Lung (tissue), 11 donors: ENCODE measurements at regions not wholly inside any gene's neighbourhood (a gene's known extent, or its start where the extent isn't known, plus 50 kb on each side); places are given as distances from the start of the nearest gene placed in this dataset.
A peak's percentile ranks its signal among the peaks of the same experiment; 100 is the strongest.

Experiments used
- ATAC-seq: fragments of 200-7000 bp; cut with Tn5 transposase; one replicate; pipeline ENCODE4 v1.9.1; 2020; ENCODE audit warnings: moderate number of reproducible peaks; ENCODE audit not compliant: insufficient read depth, low FRiP score
- DNase-seq, 3 donors: peaks; one replicate each; pipeline ENCODE4 v3.0.0-alpha.2; 2013 to 2017
- H3K27ac ChIP-seq, 2 donors: one replicate each; pipeline ENCODE4 v1.5.1; 2013; ENCODE audit warnings: mild to moderate bottlenecking in 2 of 2, moderate library complexity in 2 of 2, control low read depth in 1 of 2, inconsistent platforms in 1 of 2, low read depth in 1 of 2, low read length in 1 of 2
- H3K27me3 ChIP-seq, 3 donors: one replicate each; pipeline ENCODE4 v1.5.1; 2013; ENCODE audit warnings: low read length in 2 of 3; ENCODE audit not compliant: control insufficient read depth in 3 of 3, insufficient read depth in 3 of 3
- H3K36me3 ChIP-seq, 4 donors: one replicate each; pipeline ENCODE4 v1.5.1; 2013; ENCODE audit warnings: low read length in 4 of 4, mild to moderate bottlenecking in 1 of 4, moderate library complexity in 1 of 4; ENCODE audit not compliant: control insufficient read depth in 4 of 4, insufficient read depth in 4 of 4
- H3K4me1 ChIP-seq, 5 donors: one replicate each; pipeline ENCODE4 v1.5.1; 2013; ENCODE audit warnings: low read length in 5 of 5, mild to moderate bottlenecking in 2 of 5, moderate library complexity in 1 of 5; ENCODE audit not compliant: control insufficient read depth in 5 of 5, insufficient read depth in 5 of 5
- H3K4me3 ChIP-seq: one replicate; pipeline ENCODE4 v1.5.1; 2013; ENCODE audit warnings: mild to moderate bottlenecking, control low read depth, moderate library complexity
- H3K9ac ChIP-seq, 2 donors: one replicate each; pipeline ENCODE4 v1.5.1; 2013; ENCODE audit warnings: low read length in 2 of 2, control low read depth in 1 of 2; ENCODE audit not compliant: insufficient read depth in 1 of 2
- H3K9me3 ChIP-seq, 4 donors: one replicate each; pipeline ENCODE4 v1.5.1; 2013; ENCODE audit warnings: low read length in 3 of 4, mild to moderate bottlenecking in 1 of 4, moderate library complexity in 1 of 4; ENCODE audit not compliant: control insufficient read depth in 4 of 4, insufficient read depth in 3 of 4
- WGBS, 2 donors: extraction: QIAGEN DNeasy Blood & Tissue Kit; methylation state at CpG; one replicate each; pipeline ENCODE4 v1.1.7; 2013; 5-methylcytosine and 5-hydroxymethylcytosine counted together
- TF ChIP-seq, protein P1 (sequence below): IDR thresholded peaks from 2 replicates; pipeline ENCODE4 v1.5.1; 2012; ENCODE audit warnings: mild to moderate bottlenecking; ENCODE audit errors: control extremely low read depth, extremely low read depth
- donor health status: control.
- donor health status: control.
- donor health status: Bipolar disorder and iron deficiency.
- donor health status: healthy.
- donor health status: DM: yes; HTN: yes; CAD: no.

DNA sequence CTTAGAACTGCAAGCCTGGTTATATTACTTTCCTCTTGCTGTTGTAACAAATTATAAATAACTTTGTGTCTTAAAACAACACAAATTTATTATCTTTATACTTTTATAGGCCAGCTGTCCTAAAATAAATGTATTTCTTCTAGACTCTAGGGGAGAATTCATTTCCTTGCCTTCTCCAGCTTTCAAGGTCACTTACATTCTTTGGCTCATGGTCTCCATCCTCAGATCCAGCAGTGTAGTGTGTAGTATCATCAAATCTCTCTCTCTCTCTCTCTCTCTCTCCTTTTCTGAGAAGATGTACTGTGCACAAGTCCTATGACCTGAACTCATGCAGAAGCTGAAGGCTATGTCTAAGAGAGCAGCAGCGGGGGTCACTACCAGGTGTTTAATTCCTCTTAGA lies 1510.6 kb downstream of the MRPL39 start:
- peak in 2 of 3 donors; percentile 12 to 20 for DNase-seq
- WGBS, 2 donors, result 88 to 90% methylated on average over 1 of the region's 1 CpG
- TF ChIP-seq, protein P1, sequence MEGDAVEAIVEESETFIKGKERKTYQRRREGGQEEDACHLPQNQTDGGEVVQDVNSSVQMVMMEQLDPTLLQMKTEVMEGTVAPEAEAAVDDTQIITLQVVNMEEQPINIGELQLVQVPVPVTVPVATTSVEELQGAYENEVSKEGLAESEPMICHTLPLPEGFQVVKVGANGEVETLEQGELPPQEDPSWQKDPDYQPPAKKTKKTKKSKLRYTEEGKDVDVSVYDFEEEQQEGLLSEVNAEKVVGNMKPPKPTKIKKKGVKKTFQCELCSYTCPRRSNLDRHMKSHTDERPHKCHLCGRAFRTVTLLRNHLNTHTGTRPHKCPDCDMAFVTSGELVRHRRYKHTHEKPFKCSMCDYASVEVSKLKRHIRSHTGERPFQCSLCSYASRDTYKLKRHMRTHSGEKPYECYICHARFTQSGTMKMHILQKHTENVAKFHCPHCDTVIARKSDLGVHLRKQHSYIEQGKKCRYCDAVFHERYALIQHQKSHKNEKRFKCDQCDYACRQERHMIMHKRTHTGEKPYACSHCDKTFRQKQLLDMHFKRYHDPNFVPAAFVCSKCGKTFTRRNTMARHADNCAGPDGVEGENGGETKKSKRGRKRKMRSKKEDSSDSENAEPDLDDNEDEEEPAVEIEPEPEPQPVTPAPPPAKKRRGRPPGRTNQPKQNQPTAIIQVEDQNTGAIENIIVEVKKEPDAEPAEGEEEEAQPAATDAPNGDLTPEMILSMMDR, result no peak
- ATAC-seq, result no peak
- Histone ChIP-seq H3K27me3 (no peaks in the 10 kb centered on the region), H3K27ac (no peak overlapping the region), H3K36me3 (no peaks in the 10 kb centered on the region), H3K9me3 (peaks cover 0 to 6% (median 0%) of the 10 kb centered on the region in 4 donors), H3K4me1 (peaks cover 0 to 3% (median 0%) of the 10 kb centered on the region in 5 donors), H3K4me3 (no peak overlapping the region), H3K9ac (no peak overlapping the region)

DNA sequence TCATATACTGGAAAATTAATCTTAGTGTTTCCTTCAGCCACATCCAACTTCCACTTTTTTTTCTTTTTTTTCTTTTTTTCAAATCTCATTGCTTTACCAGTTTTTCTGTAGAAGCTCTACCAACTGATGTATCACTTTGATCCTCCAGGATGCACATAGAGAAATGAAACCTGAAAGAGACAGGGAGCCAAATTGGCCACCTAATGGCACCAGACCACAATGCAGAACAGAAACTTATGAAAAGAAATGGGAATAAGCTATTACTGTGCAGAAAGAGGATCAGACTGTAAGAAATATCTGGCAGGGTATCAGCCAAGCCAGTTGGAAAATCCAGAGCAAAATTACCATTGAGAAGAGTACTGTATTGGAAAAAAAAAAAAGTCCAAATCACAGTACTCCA lies 1514.2 kb downstream of the MRPL39 start:
- TF ChIP-seq, protein P1, result no peak
- no peaks in the 10 kb centered on the region for H3K36me3 ChIP-seq
- H3K4me1 ChIP-seq, result peaks cover 0 to 3% (median 0%) of the 10 kb centered on the region in 5 donors
- no peak overlapping the region for H3K9ac ChIP-seq
- no peak overlapping the region for H3K4me3 ChIP-seq
- ATAC-seq, result no peak
- DNase-seq, result no peak
- no peaks in the 10 kb centered on the region for H3K27me3 ChIP-seq
- H3K9me3 ChIP-seq, result no peaks in the 10 kb centered on the region
- H3K27ac ChIP-seq, result no peak overlapping the region

DNA sequence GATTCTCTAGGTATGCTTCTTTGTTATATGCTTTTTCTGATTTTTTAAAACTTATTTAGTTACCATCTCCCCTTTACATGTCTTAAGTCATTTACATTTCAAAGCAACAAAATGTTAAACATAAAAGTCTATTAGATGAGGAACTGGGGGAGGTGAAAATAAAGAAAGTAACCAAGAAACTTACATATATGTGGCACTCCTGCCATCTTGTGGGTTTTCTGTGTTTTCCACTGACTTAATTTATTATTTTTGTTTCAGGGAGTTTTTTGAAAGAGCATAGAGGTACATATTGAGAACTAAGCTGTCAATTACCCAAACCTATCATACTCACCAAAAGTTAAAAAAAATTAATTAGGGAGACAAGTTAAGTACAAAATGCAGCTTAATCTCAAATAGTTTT lies 1531.1 kb downstream of the MRPL39 start:
- no peaks in the 10 kb centered on the region for H3K9me3 ChIP-seq
- H3K4me3 ChIP-seq, result no peak overlapping the region
- H3K27me3 ChIP-seq, result no peaks in the 10 kb centered on the region
- ATAC-seq (no peak), DNase-seq (peak in 2 of 3 donors; percentile 34 to 56)
- no peak overlapping the region for H3K27ac ChIP-seq
- H3K36me3 ChIP-seq, result no peaks in the 10 kb centered on the region
- H3K4me1 ChIP-seq, result no peaks in the 10 kb centered on the region
- no peak overlapping the region for H3K9ac ChIP-seq
- TF ChIP-seq, protein P1, result no peak

DNA sequence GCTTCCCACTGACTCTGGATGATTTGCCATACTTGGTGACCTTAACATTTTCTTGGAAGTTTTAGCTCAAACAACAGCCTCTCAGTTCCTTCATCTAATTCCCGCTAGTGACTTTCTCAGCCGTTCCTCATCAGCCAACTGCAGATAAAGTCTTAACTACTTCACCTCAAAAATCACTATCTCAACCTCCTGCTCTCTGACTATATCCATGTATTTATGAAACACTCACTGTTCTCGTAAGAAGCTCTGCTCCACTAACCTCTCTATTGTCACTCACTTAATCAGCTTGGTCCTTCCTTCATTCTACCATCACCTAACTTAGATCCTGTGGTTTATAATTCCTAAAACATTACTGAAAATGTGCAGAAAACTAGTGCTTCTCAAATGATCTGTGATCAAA lies 1551.6 kb downstream of the MRPL39 start:
- TF ChIP-seq, protein P1, result no peak
- Histone ChIP-seq H3K9ac (no peak overlapping the region), H3K36me3 (no peaks in the 10 kb centered on the region), H3K4me3 (no peak overlapping the region), H3K4me1 (no peaks in the 10 kb centered on the region), H3K27me3 (no peaks in the 10 kb centered on the region), H3K9me3 (no peaks in the 10 kb centered on the region), H3K27ac (no peak overlapping the region)
- ATAC-seq (no peak), DNase-seq (peak in 2 of 3 donors; percentile 51)
- 60 to 67% methylated on average over 3 of the region's 3 CpGs for WGBS, 2 donors
